Motor neuron (in vitro differentiated cells): ENCODE measurements at regions not wholly inside any gene's neighbourhood (a gene's known extent, or its start where the extent isn't known, plus 50 kb on each side); places are given as distances from the start of the nearest gene placed in this dataset.

Experiments
- ATAC-seq, 8 experiments: fragments of 200-7000 bp; cut with Tn5 transposase; replicated peaks in 6 of 8; 2 replicates each; pipeline ENCODE4 v1.8.0; 2021; ENCODE audit warnings: mild to moderate bottlenecking in 8 of 8, moderate library complexity in 8 of 8
- H3K27ac ChIP-seq, 2 donors: fragments of 250-450 bp; sonication (Bioruptor Pico); 2 replicates each; pipeline ENCODE4 v1.9.0; 2021; ENCODE audit warnings: antibody characterized with exemption in 2 of 2, mild to moderate bottlenecking in 2 of 2, moderate library complexity in 1 of 2
- H3K4me1 ChIP-seq, 2 donors: fragments of 250-450 bp; sonication (Bioruptor Pico); replicated peaks in 1 of 2; 2 replicates each; pipeline ENCODE4 v1.6.1; 2021; ENCODE audit warnings: antibody characterized with exemption in 2 of 2, mild to moderate bottlenecking in 2 of 2, moderate library complexity in 1 of 2
- H3K4me3 ChIP-seq, 5 donors: fragments of 250-450 bp; sonication (Bioruptor Pico); 2 replicates each; pipeline ENCODE4 v1.9.0; 2021; ENCODE audit warnings: antibody characterized with exemption in 5 of 5, mild to moderate bottlenecking in 5 of 5, moderate library complexity in 4 of 5
- WGBS, 10 experiments: fragments of 450-650 bp; shearing (Covaris generic); methylation state at CpG; one replicate each; pipeline ENCODE4 v1.0.0; 2022; 5-methylcytosine and 5-hydroxymethylcytosine counted together
- in situ Hi-C, 9 experiments: fragments of 400-800 bp; cut with MboI; loops; one replicate each; pipeline ENCODE4 v1.15.0; 2021; ENCODE audit warnings: low sequenced_read_pairs in 9 of 9, low pct_unique_long_range_greater_than_20kb in 2 of 9; ENCODE audit not compliant: unreplicated experiment in 9 of 9

- Histone ChIP-seq H3K4me3 (no peak overlapping the region), H3K4me1 (no peaks in the 10 kb centered on the region), H3K27ac (no peak overlapping the region)
- 0 to 100% (median 74%) methylated on average over 1 to 9 of the region's 10 CpGs; no CpG with 5 or more reads in 5 of the 10 experiments for WGBS, 10 experiments
- in situ Hi-C loops = no loop called here
- ATAC-seq = no peak
Measured at GRCh38 chr11:134888821-134889220, 476.8 kb upstream of the B3GAT1 start.

DNA sequence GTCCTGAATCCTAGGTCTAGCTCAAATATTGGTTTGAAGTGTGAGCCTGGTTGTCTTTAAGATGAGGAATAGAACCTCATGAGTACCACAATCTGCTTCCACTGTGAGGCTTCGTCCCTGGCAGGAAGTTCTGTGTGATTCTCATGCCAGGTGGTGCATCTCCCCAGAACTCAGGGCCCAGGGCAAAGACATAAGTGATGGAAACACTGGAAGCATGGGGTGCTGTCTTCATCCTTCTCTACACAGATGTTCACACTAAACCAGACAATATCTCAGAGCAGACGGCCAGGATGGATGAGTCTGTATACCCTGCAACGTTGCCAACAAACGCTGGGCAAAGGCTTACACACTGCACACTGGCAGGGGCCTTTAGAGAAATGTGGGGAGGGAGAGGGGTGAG, 475.9 kb upstream of the B3GAT1 start:
- H3K4me3 ChIP-seq = no peak overlapping the region
- H3K4me1 ChIP-seq = no peaks in the 10 kb centered on the region
- H3K27ac ChIP-seq = no peak overlapping the region
- in situ Hi-C loops = no loop called here
- WGBS, 10 experiments = 0 to 87% (median 66%) methylated on average over 1 to 3 of the region's 4 CpGs; no CpG with 5 or more reads in 6 of the 10 experiments
- ATAC-seq = no peak

DNA sequence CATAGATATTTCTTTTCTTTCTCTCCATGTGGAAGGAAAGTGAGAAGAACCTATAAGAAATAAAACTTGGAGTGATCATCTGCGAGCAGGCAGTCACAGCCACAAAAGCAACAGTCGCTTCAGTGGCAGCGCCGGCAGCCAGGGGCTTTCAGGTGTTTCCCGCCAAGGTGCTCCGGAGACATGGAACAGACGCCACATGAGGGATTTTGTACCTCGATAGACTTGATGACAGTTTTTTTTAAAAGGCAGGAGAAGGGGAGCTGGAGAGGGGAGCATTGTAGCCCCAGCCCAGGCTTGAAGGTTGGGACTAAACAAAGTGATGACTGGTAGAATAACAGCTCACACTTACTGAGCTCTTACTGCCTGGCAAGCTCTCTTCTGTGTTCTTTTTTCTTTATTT, 471.4 kb upstream of the B3GAT1 start:
- in situ Hi-C loops = no loop called here
- ATAC-seq = no peak
- Histone ChIP-seq H3K4me3 (no peak overlapping the region), H3K4me1 (peaks cover 0 to 6% of the 10 kb centered on the region in 2 donors), H3K27ac (no peak overlapping the region)
- 8 to 90% (median 73%) methylated on average over 2 to 8 of the region's 8 CpGs; no CpG with 5 or more reads in 2 of the 10 experiments for WGBS, 10 experiments

GRCh38 chr11:134882671-134883297, 470.7 kb upstream of the B3GAT1 start:
- no peak overlapping the region for H3K4me3 ChIP-seq
- WGBS, 10 experiments = 23 to 67% (median 49%) methylated on average over 4 to 7 of the region's 13 CpGs; no CpG with 5 or more reads in 4 of the 10 experiments
- in situ Hi-C loops = no loop called here
- ATAC-seq = no peak
- H3K27ac ChIP-seq = no peak overlapping the region
- H3K4me1 ChIP-seq = peaks cover 0 to 11% of the 10 kb centered on the region in 2 donors

GRCh38 chr11:134882141-134882540, 470.1 kb upstream of the B3GAT1 start:
- Histone ChIP-seq H3K4me1 (peaks cover 0 to 11% of the 10 kb centered on the region in 2 donors), H3K4me3 (no peak overlapping the region), H3K27ac (no peak overlapping the region)
- in situ Hi-C loops = no loop called here
- ATAC-seq = no peak
- WGBS, 10 experiments = 27 to 100% (median 82%) methylated on average over 1 to 10 of the region's 11 CpGs; no CpG with 5 or more reads in 4 of the 10 experiments

DNA sequence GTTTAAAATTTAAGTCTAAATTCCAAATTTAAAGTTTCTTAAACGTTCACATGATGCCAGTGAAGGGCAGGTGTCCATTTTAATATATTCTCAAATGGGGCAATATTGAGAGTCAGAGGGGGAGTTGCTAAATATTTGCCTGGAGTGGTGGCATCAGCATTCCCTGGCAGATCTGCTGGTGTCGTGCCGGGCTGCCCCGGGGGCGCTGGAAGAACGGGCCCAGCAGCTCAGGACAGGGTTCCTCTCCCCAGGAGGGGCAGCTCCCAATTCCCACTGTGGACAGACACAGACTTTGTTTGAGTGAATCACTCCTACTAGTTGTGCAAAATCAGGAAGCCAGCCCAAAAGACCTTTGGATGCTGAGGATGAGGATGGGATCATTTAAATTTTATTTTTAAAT, 468.7 kb upstream of the B3GAT1 start:
- WGBS, 10 experiments = 13 to 93% (median 77%) methylated on average over 1 to 5 of the region's 6 CpGs; no CpG with 5 or more reads in 3 of the 10 experiments

GRCh38 chr11:134879931-134880330, 467.9 kb upstream of the B3GAT1 start:
- ATAC-seq = no peak
- Histone ChIP-seq H3K27ac (no peak overlapping the region), H3K4me1 (peaks cover 0 to 11% of the 10 kb centered on the region in 2 donors), H3K4me3 (no peak overlapping the region)
- in situ Hi-C loops = no loop called here
- 13 to 100% (median 72%) methylated on average over 1 to 3 of the region's 3 CpGs; no CpG with 5 or more reads in 3 of the 10 experiments for WGBS, 10 experiments

More for the DNA sequence above, 468.7 kb upstream of the B3GAT1 start:
- no peak for ATAC-seq
- H3K27ac ChIP-seq = no peak overlapping the region
- peaks cover 0 to 11% of the 10 kb centered on the region in 2 donors for H3K4me1 ChIP-seq
- H3K4me3 ChIP-seq = no peak overlapping the region
- in situ Hi-C loops = no loop called here

DNA sequence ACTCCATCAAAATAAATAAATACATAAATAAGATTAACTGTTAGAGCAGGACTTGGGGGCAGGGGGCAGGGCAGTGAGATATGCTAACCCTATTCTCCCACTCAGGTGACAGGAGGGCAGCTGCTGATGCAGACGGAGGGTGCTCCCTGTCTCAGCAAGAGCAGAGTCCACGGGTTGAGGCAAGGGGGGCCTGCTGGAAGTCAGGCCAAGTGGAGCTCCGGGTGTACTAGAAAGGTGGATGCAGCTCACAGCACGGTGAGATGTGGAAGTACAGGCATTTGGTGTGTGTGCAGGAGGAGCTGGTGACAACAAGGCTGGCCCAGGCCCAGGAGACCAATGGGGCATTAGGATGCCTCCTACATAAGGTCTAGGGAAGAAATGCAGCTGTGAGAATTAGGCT, 467.3 kb upstream of the B3GAT1 start:
- no peak overlapping the region for H3K4me3 ChIP-seq
- peaks cover 0 to 11% of the 10 kb centered on the region in 2 donors for H3K4me1 ChIP-seq
- in situ Hi-C loops = no loop called here
- H3K27ac ChIP-seq = no peak overlapping the region
- ATAC-seq = no peak
- 0 to 79% (median 37%) methylated on average over 1 to 3 of the region's 4 CpGs; no CpG with 5 or more reads in 6 of the 10 experiments for WGBS, 10 experiments

GRCh38 chr11:134878785-134879184, 466.7 kb upstream of the B3GAT1 start:
- Histone ChIP-seq H3K4me1 (peaks cover 0 to 11% of the 10 kb centered on the region in 2 donors), H3K4me3 (no peak overlapping the region), H3K27ac (no peak overlapping the region)
- 0 to 76% (median 54%) methylated on average over 1 to 6 of the region's 6 CpGs; no CpG with 5 or more reads in 2 of the 10 experiments for WGBS, 10 experiments
- in situ Hi-C loops = no loop called here
- ATAC-seq = no peak

DNA sequence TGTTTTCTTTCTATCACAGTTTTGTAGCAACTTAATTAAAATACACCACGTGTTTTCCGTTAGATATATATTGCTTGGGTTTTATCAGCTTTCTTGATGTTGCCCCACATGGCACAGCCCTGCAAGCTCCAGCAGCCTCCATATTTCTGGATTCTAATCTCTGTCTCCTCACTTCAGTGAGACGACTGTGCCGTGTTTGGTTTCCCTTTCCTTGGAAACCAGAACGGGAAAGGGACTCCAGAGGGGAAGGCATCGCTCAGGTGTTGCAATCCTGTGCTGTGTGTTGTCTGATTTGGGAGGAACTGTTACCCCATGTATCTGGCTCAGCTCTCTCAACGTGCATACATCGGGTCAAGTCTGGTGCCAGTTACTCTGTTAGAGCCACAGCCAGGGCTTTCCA, 464.2 kb upstream of the B3GAT1 start:
- Histone ChIP-seq H3K4me3 (no peak overlapping the region), H3K27ac (no peak overlapping the region), H3K4me1 (peaks cover 0 to 11% of the 10 kb centered on the region in 2 donors)
- no peak for ATAC-seq
- in situ Hi-C loops = no loop called here
- WGBS, 10 experiments = 2 to 94% (median 82%) methylated on average over 2 to 7 of the region's 8 CpGs

GRCh38 chr11:134866981-134867675, 455.1 kb upstream of the B3GAT1 start:
- peak in 2 of 8 experiments; percentile 12 to 23 for ATAC-seq
- Histone ChIP-seq H3K4me3 (no peak overlapping the region), H3K27ac (no peak overlapping the region), H3K4me1 (peaks cover 12 to 35% of the 10 kb centered on the region in 2 donors)
- in situ Hi-C loops = no loop called here
- 29 to 100% (median 83%) methylated on average over 1 to 5 of the region's 11 CpGs; no CpG with 5 or more reads in 3 of the 10 experiments for WGBS, 10 experiments

GRCh38 chr11:134866215-134866614, 454.2 kb upstream of the B3GAT1 start:
- H3K4me1 ChIP-seq = peaks cover 14 to 36% of the 10 kb centered on the region in 2 donors
- H3K27ac ChIP-seq = no peak overlapping the region
- WGBS, 10 experiments = 7 to 80% (median 60%) methylated on average over 1 to 2 of the region's 6 CpGs; no CpG with 5 or more reads in 6 of the 10 experiments
- ATAC-seq = no peak
- in situ Hi-C loops = no loop called here
- no peak overlapping the region for H3K4me3 ChIP-seq

GRCh38 chr11:134864968-134865305, 452.9 kb upstream of the B3GAT1 start:
- ATAC-seq = no peak
- WGBS, 10 experiments = 50 to 100% (median 70%) methylated on average over 2 to 4 of the region's 6 CpGs; no CpG with 5 or more reads in 6 of the 10 experiments
- no peak overlapping the region for H3K27ac ChIP-seq
- H3K4me1 ChIP-seq = peaks cover 14 to 36% of the 10 kb centered on the region in 2 donors
- H3K4me3 ChIP-seq = no peak overlapping the region
- in situ Hi-C loops = no loop called here
